ENCODE measurements at regions not wholly inside any gene's neighbourhood (a gene's known extent, or its start where the extent isn't known, plus 50 kb on each side); places are given as distances from the start of the nearest gene placed in this dataset.

- H3K4me3 ChIP-seq (ENCODE audit: low read depth, low read length): no peak overlapping the region
- H3K36me3 ChIP-seq (replicated peaks): no peaks in the 10 kb centered on the region
- TF ChIP-seq CTCF (IDR thresholded peaks at IDR 0.05; ENCODE audit: low read depth, low read length, missing control alignments): no peak
- no peak overlapping the region for H3K27ac ChIP-seq
- H3K27me3 ChIP-seq (replicated peaks): no peaks in the 10 kb centered on the region
- in situ Hi-C loops (cut with HindIII; ENCODE audit: low pct_ligation_motif_present, low sequenced_read_pairs): no loop called here
- no peak for DNase-seq
Observed at GRCh38 chr5:2183154-2184025, 300.7 kb upstream of the IRX4 start.

- TF ChIP-seq CTCF (IDR thresholded peaks at IDR 0.05; ENCODE audit: low read depth, low read length, missing control alignments): no peak
Observed at GRCh38 chr5:2182020-2182419, 299.3 kb upstream of the IRX4 start.

GRCh38 chr5:2181557-2181956 is 298.8 kb upstream of the IRX4 start:
- in situ Hi-C loops (cut with HindIII; ENCODE audit: low pct_ligation_motif_present, low sequenced_read_pairs): no loop called here

More at GRCh38 chr5:2182020-2182419, 299.3 kb upstream of the IRX4 start:
- Histone ChIP-seq H3K27ac (no peak overlapping the region), H3K4me3 (ENCODE audit: low read depth, low read length) (no peak overlapping the region), H3K27me3 (replicated peaks) (no peaks in the 10 kb centered on the region), H3K36me3 (replicated peaks) (no peaks in the 10 kb centered on the region)
- in situ Hi-C loops (cut with HindIII; ENCODE audit: low pct_ligation_motif_present, low sequenced_read_pairs): no loop called here
- no peak for DNase-seq

GRCh38 chr5:2181149-2181548 is 298.4 kb upstream of the IRX4 start:
- in situ Hi-C loops (cut with HindIII; ENCODE audit: low pct_ligation_motif_present, low sequenced_read_pairs): no loop called here
- no peak for DNase-seq
- H3K27me3 ChIP-seq (replicated peaks): no peaks in the 10 kb centered on the region
- H3K27ac ChIP-seq: no peak overlapping the region
- H3K4me3 ChIP-seq (ENCODE audit: low read depth, low read length): no peak overlapping the region
- no peak for TF ChIP-seq CTCF (IDR thresholded peaks at IDR 0.05; ENCODE audit: low read depth, low read length, missing control alignments)
- no peaks in the 10 kb centered on the region for H3K36me3 ChIP-seq (replicated peaks)

More at GRCh38 chr5:2181557-2181956, 298.8 kb upstream of the IRX4 start:
- no peak for DNase-seq
- no peak overlapping the region for H3K27ac ChIP-seq
- H3K27me3 ChIP-seq (replicated peaks): no peaks in the 10 kb centered on the region
- no peak overlapping the region for H3K4me3 ChIP-seq (ENCODE audit: low read depth, low read length)
- no peaks in the 10 kb centered on the region for H3K36me3 ChIP-seq (replicated peaks)
- no peak for TF ChIP-seq CTCF (IDR thresholded peaks at IDR 0.05; ENCODE audit: low read depth, low read length, missing control alignments)

- no peaks in the 10 kb centered on the region for H3K36me3 ChIP-seq (replicated peaks)
- H3K27me3 ChIP-seq (replicated peaks): no peaks in the 10 kb centered on the region
- no peak for TF ChIP-seq CTCF (IDR thresholded peaks at IDR 0.05; ENCODE audit: low read depth, low read length, missing control alignments)
- no peak overlapping the region for H3K4me3 ChIP-seq (ENCODE audit: low read depth, low read length)
- in situ Hi-C loops (cut with HindIII; ENCODE audit: low pct_ligation_motif_present, low sequenced_read_pairs): no loop called here
- DNase-seq: no peak
- no peak overlapping the region for H3K27ac ChIP-seq
Observed at GRCh38 chr5:2180456-2180855, 297.7 kb upstream of the IRX4 start.

All from brain microvascular endothelial cell (primary cell).